Nephron progenitor cell (in vitro differentiated cells): ENCODE measurements at regions not wholly inside any gene's neighbourhood (a gene's known extent, or its start where the extent isn't known, plus 50 kb on each side); places are given as distances from the start of the nearest gene placed in this dataset.

Source experiments
- DNase-seq: peaks from one replicate; pipeline ENCODE4 v3.0.0; 2021
- H3K27ac Mint-ChIP-seq: 2 replicates; pipeline ENCODE4 v1.8.0; 2021; ENCODE audit warnings: mild to moderate bottlenecking, moderate library complexity, mixed read lengths
- H3K27me3 Mint-ChIP-seq: 2 replicates; pipeline ENCODE4 v1.8.0; 2021; ENCODE audit warnings: mild to moderate bottlenecking, low read depth, mixed read lengths; ENCODE audit not compliant: poor library complexity
- H3K36me3 Mint-ChIP-seq: 2 replicates; pipeline ENCODE4 v1.8.0; 2021; ENCODE audit warnings: low read depth, mixed read lengths
- H3K4me1 Mint-ChIP-seq: 2 replicates; pipeline ENCODE4 v1.8.0; 2021; ENCODE audit warnings: mixed read lengths
- H3K4me3 Mint-ChIP-seq: 2 replicates; pipeline ENCODE4 v1.8.0; 2021; ENCODE audit warnings: mild to moderate bottlenecking, moderate library complexity, mixed read lengths
- H3K9me3 Mint-ChIP-seq: 2 replicates; pipeline ENCODE4 v1.8.0; 2021; ENCODE audit warnings: mild to moderate bottlenecking, moderate library complexity, mixed read lengths
- CTCF ChIP-seq: fragments of 200-600 bp; sonication (generic); IDR thresholded peaks from 2 replicates; pipeline ENCODE4 v1.5.0; 2021; ENCODE audit warnings: antibody characterized with exemption

GRCh38 chr18:40485318-40485717, 1469.7 kb upstream of the PIK3C3 start:
- TF ChIP-seq CTCF: no peak
- Mint-ChIP-seq H3K4me1 (no peaks in the 10 kb centered on the region), H3K27me3 (no peaks in the 10 kb centered on the region), H3K4me3 (no peak overlapping the region), H3K9me3 (no peaks in the 10 kb centered on the region), H3K27ac (no peak overlapping the region), H3K36me3 (no peaks in the 10 kb centered on the region)
- no peak for DNase-seq

GRCh38 chr18:40473221-40474029, 1481.6 kb upstream of the PIK3C3 start:
- TF ChIP-seq CTCF: no peak
- no peaks in the 10 kb centered on the region for H3K9me3 Mint-ChIP-seq
- H3K36me3 Mint-ChIP-seq: no peaks in the 10 kb centered on the region
- no peaks in the 10 kb centered on the region for H3K27me3 Mint-ChIP-seq
- DNase-seq: no peak
- H3K4me1 Mint-ChIP-seq: no peaks in the 10 kb centered on the region
- no peak overlapping the region for H3K27ac Mint-ChIP-seq
- no peak overlapping the region for H3K4me3 Mint-ChIP-seq

DNA sequence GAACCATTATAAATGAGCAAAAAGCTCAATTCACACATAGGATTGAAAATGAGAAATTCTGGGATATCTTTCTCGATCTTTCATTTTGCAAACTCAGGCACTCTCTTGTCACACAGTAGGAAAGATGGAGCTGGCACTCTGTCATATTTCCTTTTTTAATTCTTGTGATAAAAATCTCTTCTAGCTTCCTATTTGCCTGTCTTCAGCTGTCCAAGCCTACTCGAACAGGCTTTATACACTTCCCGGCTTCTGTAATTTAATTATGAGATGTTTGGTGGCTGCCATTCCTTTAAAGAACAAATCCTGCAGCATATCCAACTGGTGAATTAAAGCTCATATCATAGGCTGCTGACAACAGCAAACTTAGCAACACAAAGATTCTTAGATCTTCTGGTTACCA, 1484.3 kb upstream of the PIK3C3 start:
- Mint-ChIP-seq H3K4me1 (no peaks in the 10 kb centered on the region), H3K4me3 (no peak overlapping the region), H3K9me3 (no peaks in the 10 kb centered on the region), H3K27me3 (no peaks in the 10 kb centered on the region), H3K36me3 (no peaks in the 10 kb centered on the region), H3K27ac (no peak overlapping the region)
- DNase-seq: no peak
- no peak for TF ChIP-seq CTCF

- H3K27ac Mint-ChIP-seq: no peak overlapping the region
- DNase-seq: no peak
- TF ChIP-seq CTCF: no peak
- H3K36me3 Mint-ChIP-seq: no peaks in the 10 kb centered on the region
- no peaks in the 10 kb centered on the region for H3K27me3 Mint-ChIP-seq
- H3K9me3 Mint-ChIP-seq: no peaks in the 10 kb centered on the region
- H3K4me3 Mint-ChIP-seq: no peak overlapping the region
- no peaks in the 10 kb centered on the region for H3K4me1 Mint-ChIP-seq
Observed at GRCh38 chr18:40469851-40470250, 1485.2 kb upstream of the PIK3C3 start.

DNA sequence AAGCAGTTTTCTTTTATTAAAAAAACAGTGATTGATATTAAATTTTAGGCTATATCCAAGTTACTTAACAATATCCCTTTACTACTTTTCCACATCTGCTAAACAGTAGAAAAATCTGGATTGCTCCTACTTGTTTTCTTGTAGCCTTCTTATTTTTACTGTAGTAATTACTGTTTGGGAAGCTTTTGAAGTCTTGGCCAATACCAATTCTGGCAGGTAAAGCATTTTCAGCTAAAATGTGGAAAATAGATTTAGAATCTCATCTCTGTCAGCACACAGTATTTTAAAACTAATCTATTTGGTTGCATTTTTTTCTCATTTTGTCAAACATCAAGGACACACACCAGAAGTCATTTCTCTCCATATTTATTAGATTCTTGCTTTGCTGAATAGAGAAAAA, 1485.7 kb upstream of the PIK3C3 start:
- Mint-ChIP-seq H3K27ac (no peak overlapping the region), H3K4me1 (no peaks in the 10 kb centered on the region)
- TF ChIP-seq CTCF: no peak

DNA sequence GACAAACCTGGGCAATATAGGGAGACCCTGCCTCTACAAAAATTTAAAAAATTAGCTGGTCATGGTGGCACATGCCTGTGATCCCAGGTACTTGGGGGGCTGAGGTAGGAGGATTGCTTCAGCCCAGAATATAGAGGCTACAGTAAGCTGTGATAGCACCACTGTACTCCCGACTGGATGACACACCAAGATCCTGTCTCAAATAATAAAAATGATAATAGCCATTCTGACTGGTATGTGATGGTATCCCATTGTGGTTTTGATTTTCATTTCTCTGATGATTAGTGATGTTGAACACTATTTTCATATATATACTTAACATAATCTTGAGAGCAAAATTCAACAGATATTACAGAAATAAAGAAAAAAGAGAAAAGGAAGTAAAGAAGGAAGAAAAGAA, 1491.0 kb upstream of the PIK3C3 start:
- Mint-ChIP-seq H3K4me3 (no peak overlapping the region), H3K9me3 (no peaks in the 10 kb centered on the region), H3K27ac (no peak overlapping the region), H3K36me3 (no peaks in the 10 kb centered on the region), H3K27me3 (no peaks in the 10 kb centered on the region), H3K4me1 (no peaks in the 10 kb centered on the region)
- TF ChIP-seq CTCF: no peak
- DNase-seq: no peak

More for the DNA sequence above, 1485.7 kb upstream of the PIK3C3 start:
- DNase-seq: no peak
- Mint-ChIP-seq H3K27me3 (no peaks in the 10 kb centered on the region), H3K36me3 (no peaks in the 10 kb centered on the region), H3K9me3 (no peaks in the 10 kb centered on the region), H3K4me3 (no peak overlapping the region)
